ENCODE measurements at regions not wholly inside any gene's neighbourhood (a gene's known extent, or its start where the extent isn't known, plus 50 kb on each side); places are given as distances from the start of the nearest gene placed in this dataset.

DNA sequence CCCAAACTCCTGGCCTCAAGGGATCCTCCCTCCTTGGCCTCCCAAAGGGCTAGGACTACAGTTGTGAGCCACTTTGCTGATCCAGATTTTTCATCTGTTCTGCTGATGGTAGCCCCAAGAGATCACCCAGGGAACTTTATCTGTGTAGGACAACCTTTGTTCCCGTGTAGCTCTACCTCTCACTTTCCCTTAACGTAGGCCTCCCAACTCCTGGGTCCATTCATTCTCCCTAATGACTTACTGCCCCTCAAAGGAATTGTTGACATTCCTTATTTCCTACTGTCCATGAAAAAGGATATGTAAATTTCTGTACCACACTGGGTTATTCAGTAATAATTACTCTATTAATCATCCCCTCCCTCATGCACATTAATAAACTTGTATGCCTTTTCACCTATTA lies 51.0 kb upstream of the PHF24 start:
- H3F3A ChIP-seq (replicated peaks; ENCODE audit: low read depth) = no peaks in the 10 kb centered on the region
- no peaks in the 10 kb centered on the region for H3K79me2 ChIP-seq (replicated peaks; ENCODE audit: insufficient read depth)
- H3K27ac ChIP-seq (ENCODE audit: low read depth) = no peak overlapping the region
- H3K4me3 Mint-ChIP-seq = no peak overlapping the region
- no peak overlapping the region for H2AFZ ChIP-seq
- H3K27me3 Mint-ChIP-seq (ENCODE audit: insufficient read depth, low read depth, poor library complexity) = peaks cover 3% of the 10 kb centered on the region
- H3K4me1 ChIP-seq (ENCODE audit: insufficient read depth) = peaks cover 14% of the 10 kb centered on the region
- peak; percentile 63 for DNase-seq (ENCODE audit: low spot score)
- H3K4me1 Mint-ChIP-seq = peaks cover 22% of the 10 kb centered on the region
- no peaks in the 10 kb centered on the region for H3K36me3 ChIP-seq (ENCODE audit: insufficient read depth)
- H3K27me3 ChIP-seq (ENCODE audit: insufficient read depth) = no peaks in the 10 kb centered on the region
- H3K9me2 ChIP-seq (ENCODE audit: insufficient read depth) = no peaks in the 10 kb centered on the region
- H3K36me3 Mint-ChIP-seq (ENCODE audit: low read depth) = no peaks in the 10 kb centered on the region
- no peaks in the 10 kb centered on the region for H4K20me1 ChIP-seq (replicated peaks; ENCODE audit: insufficient read depth)
- TF ChIP-seq NANOG (IDR thresholded peaks at IDR 0.05; ENCODE audit: borderline replicate concordance) (no peak), JUNB (IDR thresholded peaks at IDR 0.05; ENCODE audit: unreplicated experiment) (no peak), ZNF114 (CRISPR knock-in tag; IDR thresholded peaks at IDR 0.05) (no peak)
- TF ChIP-seq, protein P1, sequence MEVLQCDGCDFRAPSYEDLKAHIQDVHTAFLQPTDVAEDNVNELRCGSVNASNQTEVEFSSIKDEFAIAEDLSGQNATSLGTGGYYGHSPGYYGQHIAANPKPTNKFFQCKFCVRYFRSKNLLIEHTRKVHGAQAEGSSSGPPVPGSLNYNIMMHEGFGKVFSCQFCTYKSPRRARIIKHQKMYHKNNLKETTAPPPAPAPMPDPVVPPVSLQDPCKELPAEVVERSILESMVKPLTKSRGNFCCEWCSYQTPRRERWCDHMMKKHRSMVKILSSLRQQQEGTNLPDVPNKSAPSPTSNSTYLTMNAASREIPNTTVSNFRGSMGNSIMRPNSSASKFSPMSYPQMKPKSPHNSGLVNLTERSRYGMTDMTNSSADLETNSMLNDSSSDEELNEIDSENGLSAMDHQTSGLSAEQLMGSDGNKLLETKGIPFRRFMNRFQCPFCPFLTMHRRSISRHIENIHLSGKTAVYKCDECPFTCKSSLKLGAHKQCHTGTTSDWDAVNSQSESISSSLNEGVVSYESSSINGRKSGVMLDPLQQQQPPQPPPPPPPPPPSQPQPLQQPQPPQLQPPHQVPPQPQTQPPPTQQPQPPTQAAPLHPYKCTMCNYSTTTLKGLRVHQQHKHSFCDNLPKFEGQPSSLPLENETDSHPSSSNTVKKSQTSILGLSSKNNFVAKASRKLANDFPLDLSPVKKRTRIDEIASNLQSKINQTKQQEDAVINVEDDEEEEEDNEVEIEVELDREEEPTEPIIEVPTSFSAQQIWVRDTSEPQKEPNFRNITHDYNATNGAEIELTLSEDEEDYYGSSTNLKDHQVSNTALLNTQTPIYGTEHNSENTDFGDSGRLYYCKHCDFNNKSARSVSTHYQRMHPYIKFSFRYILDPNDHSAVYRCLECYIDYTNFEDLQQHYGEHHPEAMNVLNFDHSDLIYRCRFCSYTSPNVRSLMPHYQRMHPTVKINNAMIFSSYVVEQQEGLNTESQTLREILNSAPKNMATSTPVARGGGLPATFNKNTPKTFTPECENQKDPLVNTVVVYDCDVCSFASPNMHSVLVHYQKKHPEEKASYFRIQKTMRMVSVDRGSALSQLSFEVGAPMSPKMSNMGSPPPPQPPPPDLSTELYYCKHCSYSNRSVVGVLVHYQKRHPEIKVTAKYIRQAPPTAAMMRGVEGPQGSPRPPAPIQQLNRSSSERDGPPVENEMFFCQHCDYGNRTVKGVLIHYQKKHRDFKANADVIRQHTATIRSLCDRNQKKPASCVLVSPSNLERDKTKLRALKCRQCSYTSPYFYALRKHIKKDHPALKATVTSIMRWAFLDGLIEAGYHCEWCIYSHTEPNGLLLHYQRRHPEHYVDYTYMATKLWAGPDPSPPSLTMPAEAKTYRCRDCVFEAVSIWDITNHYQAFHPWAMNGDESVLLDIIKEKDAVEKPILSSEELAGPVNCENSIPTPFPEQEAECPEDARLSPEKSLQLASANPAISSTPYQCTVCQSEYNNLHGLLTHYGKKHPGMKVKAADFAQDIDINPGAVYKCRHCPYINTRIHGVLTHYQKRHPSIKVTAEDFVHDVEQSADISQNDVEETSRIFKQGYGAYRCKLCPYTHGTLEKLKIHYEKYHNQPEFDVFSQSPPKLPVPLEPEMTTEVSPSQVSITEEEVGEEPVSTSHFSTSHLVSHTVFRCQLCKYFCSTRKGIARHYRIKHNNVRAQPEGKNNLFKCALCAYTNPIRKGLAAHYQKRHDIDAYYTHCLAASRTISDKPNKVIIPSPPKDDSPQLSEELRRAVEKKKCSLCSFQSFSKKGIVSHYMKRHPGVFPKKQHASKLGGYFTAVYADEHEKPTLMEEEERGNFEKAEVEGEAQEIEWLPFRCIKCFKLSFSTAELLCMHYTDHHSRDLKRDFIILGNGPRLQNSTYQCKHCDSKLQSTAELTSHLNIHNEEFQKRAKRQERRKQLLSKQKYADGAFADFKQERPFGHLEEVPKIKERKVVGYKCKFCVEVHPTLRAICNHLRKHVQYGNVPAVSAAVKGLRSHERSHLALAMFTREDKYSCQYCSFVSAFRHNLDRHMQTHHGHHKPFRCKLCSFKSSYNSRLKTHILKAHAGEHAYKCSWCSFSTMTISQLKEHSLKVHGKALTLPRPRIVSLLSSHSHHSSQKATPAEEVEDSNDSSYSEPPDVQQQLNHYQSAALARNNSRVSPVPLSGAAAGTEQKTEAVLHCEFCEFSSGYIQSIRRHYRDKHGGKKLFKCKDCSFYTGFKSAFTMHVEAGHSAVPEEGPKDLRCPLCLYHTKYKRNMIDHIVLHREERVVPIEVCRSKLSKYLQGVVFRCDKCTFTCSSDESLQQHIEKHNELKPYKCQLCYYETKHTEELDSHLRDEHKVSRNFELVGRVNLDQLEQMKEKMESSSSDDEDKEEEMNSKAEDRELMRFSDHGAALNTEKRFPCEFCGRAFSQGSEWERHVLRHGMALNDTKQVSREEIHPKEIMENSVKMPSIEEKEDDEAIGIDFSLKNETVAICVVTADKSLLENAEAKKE (CRISPR knock-in tag; IDR thresholded peaks at IDR 0.05) = 0 out of 2 replicates have a peak, but pooled peaks have one; percentile 60
- TF ChIP-seq, protein P2, sequence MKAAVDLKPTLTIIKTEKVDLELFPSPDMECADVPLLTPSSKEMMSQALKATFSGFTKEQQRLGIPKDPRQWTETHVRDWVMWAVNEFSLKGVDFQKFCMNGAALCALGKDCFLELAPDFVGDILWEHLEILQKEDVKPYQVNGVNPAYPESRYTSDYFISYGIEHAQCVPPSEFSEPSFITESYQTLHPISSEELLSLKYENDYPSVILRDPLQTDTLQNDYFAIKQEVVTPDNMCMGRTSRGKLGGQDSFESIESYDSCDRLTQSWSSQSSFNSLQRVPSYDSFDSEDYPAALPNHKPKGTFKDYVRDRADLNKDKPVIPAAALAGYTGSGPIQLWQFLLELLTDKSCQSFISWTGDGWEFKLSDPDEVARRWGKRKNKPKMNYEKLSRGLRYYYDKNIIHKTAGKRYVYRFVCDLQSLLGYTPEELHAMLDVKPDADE (IDR thresholded peaks at IDR 0.05) = no peak
- TF ChIP-seq, protein P3, sequence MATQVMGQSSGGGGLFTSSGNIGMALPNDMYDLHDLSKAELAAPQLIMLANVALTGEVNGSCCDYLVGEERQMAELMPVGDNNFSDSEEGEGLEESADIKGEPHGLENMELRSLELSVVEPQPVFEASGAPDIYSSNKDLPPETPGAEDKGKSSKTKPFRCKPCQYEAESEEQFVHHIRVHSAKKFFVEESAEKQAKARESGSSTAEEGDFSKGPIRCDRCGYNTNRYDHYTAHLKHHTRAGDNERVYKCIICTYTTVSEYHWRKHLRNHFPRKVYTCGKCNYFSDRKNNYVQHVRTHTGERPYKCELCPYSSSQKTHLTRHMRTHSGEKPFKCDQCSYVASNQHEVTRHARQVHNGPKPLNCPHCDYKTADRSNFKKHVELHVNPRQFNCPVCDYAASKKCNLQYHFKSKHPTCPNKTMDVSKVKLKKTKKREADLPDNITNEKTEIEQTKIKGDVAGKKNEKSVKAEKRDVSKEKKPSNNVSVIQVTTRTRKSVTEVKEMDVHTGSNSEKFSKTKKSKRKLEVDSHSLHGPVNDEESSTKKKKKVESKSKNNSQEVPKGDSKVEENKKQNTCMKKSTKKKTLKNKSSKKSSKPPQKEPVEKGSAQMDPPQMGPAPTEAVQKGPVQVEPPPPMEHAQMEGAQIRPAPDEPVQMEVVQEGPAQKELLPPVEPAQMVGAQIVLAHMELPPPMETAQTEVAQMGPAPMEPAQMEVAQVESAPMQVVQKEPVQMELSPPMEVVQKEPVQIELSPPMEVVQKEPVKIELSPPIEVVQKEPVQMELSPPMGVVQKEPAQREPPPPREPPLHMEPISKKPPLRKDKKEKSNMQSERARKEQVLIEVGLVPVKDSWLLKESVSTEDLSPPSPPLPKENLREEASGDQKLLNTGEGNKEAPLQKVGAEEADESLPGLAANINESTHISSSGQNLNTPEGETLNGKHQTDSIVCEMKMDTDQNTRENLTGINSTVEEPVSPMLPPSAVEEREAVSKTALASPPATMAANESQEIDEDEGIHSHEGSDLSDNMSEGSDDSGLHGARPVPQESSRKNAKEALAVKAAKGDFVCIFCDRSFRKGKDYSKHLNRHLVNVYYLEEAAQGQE (IDR thresholded peaks at IDR 0.05; ENCODE audit: unreplicated experiment) = no peak
- ATAC-seq = peak; percentile 79
- peak overlapping the region; percentile 29; the same call in 1 of the 2 replicates for H3K4me2 ChIP-seq
- H3K9me3 Mint-ChIP-seq = no peaks in the 10 kb centered on the region
- no peak overlapping the region for H3K27ac Mint-ChIP-seq
- H3K4me3 ChIP-seq = no peak overlapping the region
